ENCODE measurements at regions not wholly inside any gene's neighbourhood (a gene's known extent, or its start where the extent isn't known, plus 50 kb on each side); places are given as distances from the start of the nearest gene placed in this dataset.

DNA sequence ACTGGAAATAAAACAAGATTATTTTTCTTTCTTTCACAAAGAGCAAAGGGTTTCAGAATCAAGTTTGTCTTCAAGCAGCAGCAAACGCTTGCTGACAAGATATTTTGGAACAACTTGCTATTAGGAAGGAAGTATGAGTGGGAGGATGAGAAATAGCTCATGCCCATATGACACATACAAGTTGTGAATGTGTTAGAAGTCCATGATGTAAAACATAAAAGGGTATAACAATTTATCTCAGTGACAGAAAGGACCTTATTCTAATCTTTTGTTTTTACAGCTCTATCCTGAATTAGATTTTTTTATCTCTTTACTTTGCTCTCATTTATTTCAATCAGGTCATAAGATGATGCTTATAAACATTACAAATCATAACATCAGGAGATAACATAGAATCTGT lies 516.6 kb upstream of the MEF2C start:
- Histone ChIP-seq H3K9me2 (replicated peaks; ENCODE audit: insufficient read depth, low read length) (no peaks in the 10 kb centered on the region), H3K27me3 (ENCODE audit: low read length) (no peaks in the 10 kb centered on the region), H3K9ac (ENCODE audit: low read length) (no peak overlapping the region), H4K20me1 (ENCODE audit: low read depth, low read length) (no peaks in the 10 kb centered on the region), H2AFZ (ENCODE audit: low read depth, low read length, severe bottlenecking) (no peak overlapping the region), H3K79me2 (ENCODE audit: insufficient read depth, low read length) (no peaks in the 10 kb centered on the region), H3K9me3 (ENCODE audit: insufficient read depth, low read length) (no peaks in the 10 kb centered on the region), H3K27ac (ENCODE audit: low read depth, low read length) (no peak overlapping the region), H3K36me3 (ENCODE audit: low read length) (no peaks in the 10 kb centered on the region), H3K4me3 (ENCODE audit: insufficient read depth, low read length, poor library complexity, severe bottlenecking) (no peak overlapping the region), H3F3A (ENCODE audit: insufficient read depth) (no peaks in the 10 kb centered on the region), H3K4me2 (ENCODE audit: low read depth, low read length, poor library complexity, severe bottlenecking) (no peak overlapping the region)
- TF ChIP-seq CTCF (IDR thresholded peaks at IDR 0.05; ENCODE audit: insufficient read depth, low read length, poor library complexity, severe bottlenecking) (no peak), EZH2phosphoT487 (conservative IDR thresholded peaks at IDR 0.05; ENCODE audit: low read length) (no peak)

GRCh38 chr5:89397096-89397495 lies 514.1 kb upstream of the MEF2C start:
- Histone ChIP-seq H3F3A (ENCODE audit: insufficient read depth) (no peaks in the 10 kb centered on the region), H3K4me3 (ENCODE audit: insufficient read depth, low read length, poor library complexity, severe bottlenecking) (no peak overlapping the region), H2AFZ (ENCODE audit: low read depth, low read length, severe bottlenecking) (no peak overlapping the region), H3K9me3 (ENCODE audit: insufficient read depth, low read length) (no peaks in the 10 kb centered on the region), H3K27me3 (ENCODE audit: low read length) (no peaks in the 10 kb centered on the region), H3K36me3 (ENCODE audit: low read length) (no peaks in the 10 kb centered on the region), H3K9me2 (replicated peaks; ENCODE audit: insufficient read depth, low read length) (no peaks in the 10 kb centered on the region), H3K9ac (ENCODE audit: low read length) (no peak overlapping the region), H3K79me2 (ENCODE audit: insufficient read depth, low read length) (no peaks in the 10 kb centered on the region), H3K4me2 (ENCODE audit: low read depth, low read length, poor library complexity, severe bottlenecking) (no peak overlapping the region), H3K27ac (ENCODE audit: low read depth, low read length) (no peak overlapping the region), H4K20me1 (ENCODE audit: low read depth, low read length) (no peaks in the 10 kb centered on the region)
- no peak for TF ChIP-seq CTCF (IDR thresholded peaks at IDR 0.05; ENCODE audit: insufficient read depth, low read length, poor library complexity, severe bottlenecking)
- TF ChIP-seq EZH2phosphoT487 (conservative IDR thresholded peaks at IDR 0.05; ENCODE audit: low read length) = no peak

DNA sequence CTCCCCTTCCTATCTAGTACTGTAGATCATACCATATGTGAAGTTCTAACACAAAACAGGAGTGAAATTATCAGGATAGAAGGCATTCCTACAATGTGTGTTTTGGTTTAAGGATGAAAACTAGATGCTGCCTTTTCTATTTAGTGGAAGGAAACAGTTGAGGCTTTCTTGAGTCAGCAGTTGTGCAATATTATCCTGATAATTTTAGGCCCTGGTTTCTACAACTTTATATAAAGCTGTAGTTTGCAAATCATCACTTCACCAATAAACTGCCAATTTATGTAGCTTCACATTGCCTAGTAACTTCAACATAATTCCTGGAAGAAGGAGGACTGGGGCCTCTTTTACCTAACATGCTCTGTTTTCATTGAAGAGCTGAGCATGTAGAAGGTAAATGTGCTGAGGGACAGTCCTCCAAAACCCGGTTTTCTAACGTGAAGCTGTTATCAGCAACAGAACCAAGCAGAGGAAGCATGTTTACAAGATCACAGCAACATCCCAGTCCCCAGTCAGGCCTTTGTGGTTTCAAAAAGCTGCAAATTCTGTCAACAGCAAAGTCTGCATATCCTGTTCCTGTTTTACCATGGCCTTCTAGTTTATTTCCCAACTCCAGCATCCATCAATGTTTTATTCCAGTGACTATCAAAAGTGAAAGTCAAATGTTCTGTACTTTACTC lies 513.4 kb upstream of the MEF2C start:
- H3K9me3 ChIP-seq (ENCODE audit: insufficient read depth, low read length) = no peaks in the 10 kb centered on the region
- H2AFZ ChIP-seq (ENCODE audit: low read depth, low read length, severe bottlenecking) = no peak overlapping the region
- no peaks in the 10 kb centered on the region for H3K36me3 ChIP-seq (ENCODE audit: low read length)
- no peaks in the 10 kb centered on the region for H3K9me2 ChIP-seq (replicated peaks; ENCODE audit: insufficient read depth, low read length)
- no peak overlapping the region for H3K4me2 ChIP-seq (ENCODE audit: low read depth, low read length, poor library complexity, severe bottlenecking)
- no peaks in the 10 kb centered on the region for H3K27me3 ChIP-seq (ENCODE audit: low read length)
- H3K79me2 ChIP-seq (ENCODE audit: insufficient read depth, low read length) = no peaks in the 10 kb centered on the region
- no peak overlapping the region for H3K4me3 ChIP-seq (ENCODE audit: insufficient read depth, low read length, poor library complexity, severe bottlenecking)
- H4K20me1 ChIP-seq (ENCODE audit: low read depth, low read length) = no peaks in the 10 kb centered on the region
- H3K9ac ChIP-seq (ENCODE audit: low read length) = no peak overlapping the region
- H3K27ac ChIP-seq (ENCODE audit: low read depth, low read length) = no peak overlapping the region
- TF ChIP-seq CTCF (IDR thresholded peaks at IDR 0.05; ENCODE audit: insufficient read depth, low read length, poor library complexity, severe bottlenecking) = no peak
- no peak for TF ChIP-seq EZH2phosphoT487 (conservative IDR thresholded peaks at IDR 0.05; ENCODE audit: low read length)
- H3F3A ChIP-seq (ENCODE audit: insufficient read depth) = no peaks in the 10 kb centered on the region

Measured in SU-DHL-6 (cell line).